Stimulated activated CD4-positive, alpha-beta T cell treated with anti-CD3 and anti-CD28 coated beads, Interleukin-2, amount 100 ng/mL, for 24 hours (primary cell): ENCODE measurements at regions not wholly inside any gene's neighbourhood (a gene's known extent, or its start where the extent isn't known, plus 50 kb on each side); places are given as distances from the start of the nearest gene placed in this dataset.
A peak's percentile ranks its signal among the peaks of the same experiment; 100 is the strongest.
"Not testable (repeated sequence)": the region's sequence is repeated elsewhere in the genome, so short reads cannot be mapped to it uniquely, and the experiment has no call there.

Experiments
- DNase-seq, 2 donors: peaks; one replicate each; pipeline ENCODE4 v3.0.0-alpha.2; 2020

DNA sequence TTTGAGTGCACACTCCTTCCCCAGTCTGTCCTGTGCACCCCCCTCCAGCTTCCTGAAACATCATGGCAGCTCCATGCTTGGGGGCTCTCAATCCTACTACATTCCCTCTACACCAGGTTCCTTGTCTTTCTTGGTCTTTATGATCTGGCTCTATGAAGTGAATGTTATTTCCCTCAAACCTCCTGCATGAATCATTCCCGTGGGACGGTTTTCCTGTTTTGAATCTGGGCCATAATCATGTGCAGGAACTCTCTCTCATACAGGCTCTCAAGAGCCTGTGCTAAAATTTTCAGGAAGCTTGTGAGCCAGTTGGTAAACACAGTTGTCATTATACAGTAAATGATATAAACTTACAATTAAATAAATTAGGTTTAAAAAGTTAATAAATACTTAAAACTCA is 89.8 kb upstream of the KCNE2 start:
- DNase-seq = no peak

DNA sequence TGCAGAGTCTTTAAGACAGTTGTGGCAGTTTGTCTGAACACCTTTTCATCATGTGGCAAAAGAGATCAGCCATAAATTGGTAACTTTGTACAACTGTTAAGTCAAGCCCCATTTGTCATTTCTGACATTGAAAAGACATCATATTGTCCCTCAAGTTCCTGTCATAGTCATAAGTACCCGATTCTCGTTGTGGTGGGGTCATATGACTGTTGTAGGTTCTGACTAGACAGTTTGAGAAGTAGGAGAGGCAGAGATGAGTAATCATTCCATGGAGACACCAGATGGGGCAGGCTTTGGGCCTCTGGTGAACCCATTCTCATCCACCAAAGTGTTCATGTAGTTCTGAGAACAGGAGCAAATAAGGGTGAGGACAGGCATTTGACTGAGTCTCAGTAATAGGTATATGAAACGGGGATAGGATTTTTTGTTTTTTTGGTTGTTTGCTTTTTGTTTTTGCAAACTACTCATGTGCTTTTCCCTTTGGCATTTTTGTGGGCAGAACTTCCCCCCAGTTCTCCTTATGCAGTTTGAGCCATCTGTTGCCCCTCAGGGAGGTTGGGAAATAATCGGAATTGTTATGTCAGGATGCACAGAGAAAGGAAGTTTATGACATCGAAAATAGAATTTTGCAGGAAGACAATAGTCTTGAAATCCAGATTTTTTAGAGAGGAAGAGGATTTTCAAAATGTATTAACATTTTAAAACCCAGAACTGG is 86.9 kb upstream of the KCNE2 start:
- DNase-seq = peak; percentile 11 to 27

DNA sequence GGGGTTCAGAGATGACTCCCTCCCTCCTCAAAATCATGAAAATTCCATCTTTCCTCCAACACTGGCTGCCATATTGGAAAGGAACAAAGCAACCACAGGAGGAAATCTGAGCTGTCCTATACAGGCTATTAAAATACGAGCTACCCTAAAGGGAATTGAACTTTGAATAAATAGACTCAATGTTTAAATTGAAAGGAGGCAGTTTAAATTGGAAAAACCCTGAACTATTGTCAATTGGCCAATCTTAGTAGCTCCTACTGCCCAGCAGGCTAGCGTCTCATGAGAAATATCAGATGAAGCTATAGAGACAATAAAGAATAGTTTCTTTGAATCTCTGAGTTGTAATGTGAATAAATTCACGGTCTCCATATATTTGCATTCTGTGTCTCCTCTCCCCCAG is 85.4 kb upstream of the KCNE2 start:
- no peak for DNase-seq

DNA sequence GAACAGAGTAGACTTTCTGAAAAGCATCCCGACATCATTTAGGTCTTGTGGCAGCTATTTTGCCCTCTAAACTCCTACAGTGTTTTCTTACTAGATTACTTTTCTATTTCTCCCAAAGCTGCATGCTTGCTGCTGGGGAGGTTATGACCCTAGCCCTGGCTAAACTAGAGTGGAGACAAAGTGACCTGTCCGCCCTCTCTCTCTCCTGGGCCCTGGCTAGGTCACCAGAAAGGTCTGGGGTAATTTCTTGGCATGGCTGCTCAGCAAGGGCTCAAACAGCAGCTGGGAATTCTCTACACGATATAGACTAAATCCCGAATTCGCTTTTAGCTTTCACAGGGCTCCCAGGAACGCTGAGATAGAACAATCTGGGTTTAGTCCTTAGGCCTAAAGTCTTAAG is 84.5 kb upstream of the KCNE2 start:
- no peak for DNase-seq

DNA sequence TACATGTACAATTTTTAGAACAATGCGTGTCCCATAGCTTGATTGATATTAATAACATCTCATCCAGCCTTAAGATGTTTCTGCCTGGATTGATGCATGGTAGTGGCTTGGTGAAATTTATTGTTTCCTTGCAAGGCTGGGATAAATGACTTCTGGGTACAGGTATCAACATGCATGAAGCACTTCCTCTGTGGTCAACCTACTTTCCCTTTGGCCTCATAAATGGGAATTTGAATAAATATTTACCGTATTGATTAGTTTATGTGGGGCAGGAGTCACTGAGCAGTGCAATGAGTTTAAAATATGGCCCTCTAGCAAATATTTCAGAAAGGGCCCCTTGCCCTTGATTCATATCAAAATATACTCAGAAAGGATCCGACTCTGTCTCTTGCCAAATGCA is 83.9 kb upstream of the KCNE2 start:
- DNase-seq = no peak

DNA sequence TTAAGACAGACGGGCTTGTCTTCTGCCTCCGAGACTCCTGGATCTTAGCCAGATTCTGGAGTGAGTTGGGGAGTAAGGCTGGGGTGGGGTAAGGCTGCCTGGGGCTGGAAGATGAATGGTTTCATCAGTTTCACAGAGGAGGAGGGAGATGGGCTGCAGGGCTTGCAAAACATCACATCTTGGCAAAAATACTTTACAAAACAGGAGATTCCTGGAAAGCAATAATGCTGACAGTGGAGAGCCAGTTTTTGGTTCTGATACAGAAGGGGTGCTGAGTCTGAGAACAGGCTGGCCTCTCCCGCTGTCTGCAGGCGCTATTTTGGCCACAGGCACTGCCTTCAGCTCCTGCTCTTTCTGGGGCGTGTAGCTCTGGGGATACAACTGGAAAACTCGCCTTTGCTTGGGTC is 83.4 kb upstream of the KCNE2 start:
- DNase-seq = no peak

DNA sequence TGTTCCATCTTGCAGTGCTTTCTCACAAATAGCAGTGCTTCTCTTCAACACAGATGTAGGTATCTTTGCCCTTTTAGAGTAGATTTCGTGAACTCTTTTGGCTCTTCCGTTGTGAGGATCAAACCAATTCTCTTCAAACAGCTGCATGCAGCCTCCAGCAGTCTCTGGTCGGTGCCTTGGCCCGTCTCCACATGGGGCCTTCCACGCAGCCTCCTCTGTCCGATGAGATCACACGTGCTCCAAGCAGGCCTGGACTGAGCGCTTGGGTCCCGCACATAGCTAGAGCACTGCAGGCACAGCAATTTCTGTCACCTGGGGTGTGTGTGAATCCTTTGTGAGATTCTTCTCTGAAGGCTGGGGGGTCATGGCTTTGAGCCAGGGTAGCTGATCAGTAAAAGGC is 82.8 kb upstream of the KCNE2 start:
- DNase-seq = no peak

DNA sequence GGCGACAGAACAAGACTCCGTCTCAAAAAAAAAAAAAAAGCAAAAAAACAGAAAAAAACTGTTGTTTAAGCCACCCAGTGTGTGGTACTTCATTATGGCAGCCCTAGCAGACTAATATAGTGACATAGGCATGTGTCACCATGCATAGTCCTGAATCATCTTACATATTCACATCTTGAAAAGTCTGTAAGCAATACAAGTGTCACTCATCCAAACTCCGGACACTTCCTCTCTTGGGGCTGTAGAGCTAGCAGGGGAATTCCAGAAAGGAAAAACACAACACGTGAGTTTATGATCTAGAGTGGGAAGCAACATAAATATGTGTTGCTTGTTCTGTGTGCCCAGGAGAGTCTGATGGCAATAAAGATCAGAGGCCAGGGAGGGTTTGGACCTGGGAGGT is 81.6 kb upstream of the KCNE2 start:
- DNase-seq = no peak

DNA sequence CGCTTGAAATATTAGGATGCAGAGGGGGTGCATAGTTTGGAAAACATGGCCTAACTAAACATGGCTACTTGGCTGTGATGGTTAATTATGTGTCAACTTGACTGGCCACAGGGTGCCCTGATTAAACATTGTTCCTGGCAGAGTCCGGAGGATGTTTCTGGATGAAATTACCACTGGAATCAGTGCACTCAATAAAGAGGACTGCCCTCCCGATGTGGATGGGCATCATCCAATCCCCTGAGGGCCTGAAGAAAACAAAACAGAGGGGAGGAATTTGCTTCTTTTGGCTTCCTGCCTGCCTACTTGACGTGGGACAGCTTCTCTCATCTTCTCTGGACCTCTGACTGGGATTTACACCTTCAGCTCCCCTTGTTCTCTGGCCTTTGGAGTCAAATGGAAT is 79.1 kb upstream of the KCNE2 start:
- DNase-seq = no peak

DNA sequence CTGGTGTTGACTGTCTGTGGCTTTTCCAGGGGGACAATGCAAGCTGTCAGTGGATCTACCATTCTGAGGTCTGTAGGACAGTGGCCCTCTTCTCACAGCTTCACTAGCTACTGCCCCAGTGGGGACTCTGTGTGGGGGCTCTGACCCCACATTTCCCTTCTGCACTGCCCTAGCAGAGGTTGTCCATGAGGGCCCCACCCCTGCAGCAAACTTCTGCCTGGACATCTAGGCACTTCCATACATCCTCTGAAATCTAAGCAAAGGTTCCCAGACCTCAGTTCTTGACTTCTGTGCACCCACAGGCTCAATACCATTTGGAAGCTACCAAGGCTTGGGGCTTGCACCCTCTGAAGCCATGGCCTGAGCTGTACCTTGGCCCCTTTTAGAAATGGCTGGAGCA is 75.8 kb upstream of the KCNE2 start:
- DNase-seq = not testable (repeated sequence)

DNA sequence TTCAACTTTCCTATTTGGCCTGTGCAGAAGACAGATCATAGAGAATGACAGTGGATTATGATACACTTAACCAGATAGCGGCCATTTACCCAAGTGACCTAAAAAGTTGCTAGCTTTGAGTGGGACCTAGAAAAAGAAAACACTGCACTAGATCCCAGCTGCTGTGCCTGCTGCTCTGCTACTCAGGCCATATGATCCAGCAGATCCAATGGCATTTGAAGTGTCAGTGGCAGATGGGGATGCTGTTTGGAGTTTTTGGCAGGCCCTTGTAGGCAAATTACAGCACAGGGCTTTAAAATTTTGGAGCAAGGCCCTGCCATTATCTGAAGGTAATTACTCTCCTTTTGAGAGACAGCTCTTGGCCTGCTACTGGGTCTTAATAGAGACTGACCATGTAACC is 74.0 kb upstream of the KCNE2 start:
- no peak for DNase-seq

DNA sequence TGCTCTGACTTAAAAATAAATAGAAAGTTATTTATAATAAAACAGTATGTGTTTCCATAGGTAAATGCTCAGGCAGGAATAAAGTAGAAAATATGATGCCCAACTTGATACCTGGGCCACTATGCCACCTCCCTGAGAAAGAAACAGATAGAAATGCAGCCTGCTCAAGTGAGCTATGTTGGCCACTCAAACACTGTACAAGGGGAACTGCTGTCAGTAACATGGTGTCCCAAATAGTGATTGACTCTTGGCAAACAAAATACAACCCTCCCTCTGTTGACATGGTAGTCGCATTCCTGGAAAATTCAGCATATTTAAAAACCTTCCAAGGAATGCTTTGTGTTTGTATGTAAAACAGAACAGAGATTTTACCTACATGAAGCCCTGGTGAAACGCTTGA is 66.9 kb upstream of the KCNE2 start:
- no peak for DNase-seq

DNA sequence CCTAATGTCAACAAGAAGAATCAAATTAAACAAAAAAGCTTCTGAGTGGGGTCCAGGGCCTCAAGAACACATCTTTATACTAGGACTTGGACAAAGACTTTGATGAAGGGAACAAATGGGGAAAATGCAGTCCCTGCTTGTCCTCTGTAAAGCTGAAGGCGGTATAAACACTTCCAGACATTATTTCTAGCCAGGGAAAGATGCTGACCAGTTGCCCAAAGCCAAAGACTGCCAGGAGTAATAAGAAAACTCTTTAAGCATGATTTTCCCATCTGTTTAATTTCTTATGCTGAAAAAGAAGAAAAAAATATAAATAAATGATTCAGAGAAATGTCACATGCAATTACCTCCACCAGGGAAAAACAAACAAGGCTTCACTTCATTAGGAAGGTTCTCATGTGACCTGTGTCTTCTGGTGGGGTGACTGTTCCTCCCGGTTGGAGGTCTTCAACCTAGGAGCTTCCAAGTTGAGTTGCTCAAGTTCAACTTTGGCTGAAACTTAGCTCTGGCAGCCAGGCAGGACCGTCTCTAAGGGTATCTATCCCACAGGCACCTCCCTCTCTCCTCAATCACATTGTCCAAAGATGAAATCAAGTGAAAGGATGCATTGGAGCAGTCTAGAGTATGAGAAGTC is 65.2 kb upstream of the KCNE2 start:
- DNase-seq = no peak

DNA sequence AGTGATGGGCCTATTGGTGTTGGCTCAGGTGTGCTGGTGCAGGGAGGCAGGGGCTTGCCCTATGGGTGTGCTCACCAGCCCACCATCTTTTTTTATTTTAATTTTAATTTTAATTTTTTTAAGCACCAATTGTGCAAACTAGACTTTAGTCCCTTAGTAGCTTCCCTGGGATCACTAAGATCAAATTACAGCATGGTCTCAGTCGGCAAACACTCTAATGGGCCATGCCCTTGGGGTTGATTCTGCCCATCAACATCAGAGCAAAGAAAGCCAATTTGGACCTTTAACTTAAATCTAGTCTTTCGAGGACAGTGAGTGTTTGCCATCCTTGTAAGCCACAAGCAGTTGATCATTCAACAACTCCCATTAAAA is 64.7 kb upstream of the KCNE2 start:
- DNase-seq = no peak

DNA sequence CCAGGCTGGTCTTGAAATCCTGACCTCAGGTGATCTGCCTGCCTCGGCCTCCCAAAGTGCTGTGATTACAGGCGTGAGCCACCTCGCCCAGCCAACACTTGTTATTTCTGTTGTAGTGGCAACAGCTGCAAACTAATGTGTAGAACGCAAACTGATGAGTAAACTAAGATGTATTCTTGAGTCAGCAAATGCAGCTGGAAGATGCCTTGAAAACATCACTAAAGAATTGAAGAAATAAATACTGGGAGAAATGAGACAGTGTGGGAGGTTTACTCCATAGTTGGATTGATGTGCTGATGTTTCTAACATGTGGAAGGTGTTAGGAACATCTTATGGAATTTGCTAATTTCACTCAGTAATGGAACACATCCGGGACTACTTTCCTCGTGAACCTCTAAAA is 61.3 kb upstream of the KCNE2 start:
- no peak for DNase-seq

DNA sequence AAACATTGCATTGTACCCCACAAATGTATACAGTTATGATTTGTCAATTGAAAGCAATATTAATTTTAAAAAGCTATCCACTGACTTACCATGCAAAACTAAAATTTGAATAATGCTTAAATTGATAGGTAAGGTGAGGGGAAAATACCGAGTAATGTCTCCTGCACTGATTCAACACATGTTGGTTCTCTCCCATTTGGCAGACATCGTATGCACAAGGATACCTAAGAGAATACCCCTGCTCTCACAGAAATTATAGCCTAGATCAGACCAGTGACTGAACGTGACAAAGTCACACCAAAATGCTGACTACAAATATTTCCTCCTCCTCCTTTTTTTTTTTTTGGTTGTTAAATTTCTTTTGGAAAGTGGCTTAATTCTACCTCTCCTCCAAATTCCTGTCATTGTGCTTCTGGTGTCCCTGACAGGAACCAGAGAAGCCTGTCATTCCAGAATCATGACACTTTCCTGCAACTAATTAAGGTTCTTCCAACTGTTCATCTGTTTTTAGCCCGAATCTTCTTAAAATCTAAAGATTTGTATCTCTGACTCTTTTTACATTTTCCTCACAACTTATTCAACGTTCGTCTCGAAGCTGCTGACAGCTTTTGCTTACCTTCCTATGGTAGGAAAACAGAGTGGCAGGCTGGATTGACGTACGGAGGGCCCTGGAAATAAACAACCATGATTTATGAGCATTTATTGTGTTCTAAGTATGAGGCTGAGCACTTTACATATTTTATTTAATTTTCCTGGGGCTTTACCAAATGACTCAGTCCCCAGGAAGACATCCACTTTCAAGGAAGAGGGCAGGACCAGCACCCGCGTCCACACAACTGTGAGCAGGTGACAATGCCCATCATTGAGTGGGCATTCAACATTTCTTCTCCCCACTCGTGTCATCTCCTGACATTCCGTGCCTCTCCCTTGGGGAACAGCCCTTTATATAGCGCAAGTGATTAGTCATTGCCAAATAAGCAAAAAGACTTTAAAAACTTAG is 57.9 kb upstream of the KCNE2 start:
- DNase-seq = no peak

DNA sequence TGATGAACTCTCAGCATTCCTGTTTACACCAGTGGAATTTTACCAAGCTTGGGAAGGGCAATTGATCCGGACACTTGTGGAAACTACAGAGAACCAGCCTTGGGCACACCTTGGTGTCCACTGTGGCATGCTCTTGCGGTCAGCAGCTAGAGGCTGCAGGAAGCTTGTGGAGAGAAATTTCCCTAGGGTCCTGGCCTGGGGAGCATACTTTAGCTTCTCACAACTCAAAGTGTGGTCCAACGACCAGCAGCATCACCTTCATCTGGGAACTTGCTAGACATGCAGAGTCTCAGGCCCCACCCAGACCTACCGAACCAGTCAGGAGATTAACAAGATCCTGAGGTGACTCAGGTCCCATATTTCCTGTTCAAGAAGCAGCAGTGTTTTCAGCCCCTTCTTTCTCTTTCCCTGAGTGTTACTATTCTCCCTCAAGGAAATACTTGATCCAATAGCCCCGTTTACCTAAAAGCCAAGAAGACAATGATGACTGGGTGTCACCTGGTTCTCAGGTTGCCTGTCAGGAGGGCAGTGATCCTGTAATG is 55.7 kb upstream of the KCNE2 start:
- no peak for DNase-seq

DNA sequence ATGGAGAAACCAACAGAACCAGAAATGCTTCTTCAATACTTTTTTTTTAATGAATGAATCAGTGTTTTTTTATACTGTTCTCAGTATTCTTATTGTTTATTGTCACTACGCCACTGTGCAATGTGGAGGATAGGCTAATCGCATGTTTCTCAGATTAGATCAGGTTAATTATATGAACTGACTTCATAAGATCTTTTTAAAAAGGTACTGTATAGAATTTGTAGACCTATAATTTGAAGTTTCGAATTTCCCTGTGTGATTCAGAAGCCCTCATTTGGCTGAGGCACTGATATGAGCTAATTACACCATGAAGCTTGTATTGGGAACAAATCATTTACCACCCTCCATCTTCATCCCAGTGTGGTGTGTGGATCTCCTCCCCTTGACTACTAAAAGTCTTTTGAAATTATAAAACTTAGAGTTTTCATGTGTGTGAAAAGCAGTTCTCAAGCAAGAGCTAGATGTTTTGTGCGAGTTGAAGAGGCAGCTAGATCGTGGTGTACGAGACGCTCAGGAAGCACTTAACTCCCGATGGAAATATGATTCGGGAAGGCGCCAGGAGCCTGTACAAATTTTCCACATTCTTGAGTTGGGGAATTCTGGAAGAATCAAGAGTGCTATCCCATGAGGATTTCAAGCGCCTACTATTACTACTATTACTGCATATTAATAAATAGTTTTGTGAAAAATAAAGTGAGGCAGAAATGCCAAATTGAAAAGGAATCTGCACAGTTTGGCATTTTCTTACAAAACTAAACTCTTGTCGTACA is 52.1 kb upstream of the KCNE2 start:
- DNase-seq = no peak

DNA sequence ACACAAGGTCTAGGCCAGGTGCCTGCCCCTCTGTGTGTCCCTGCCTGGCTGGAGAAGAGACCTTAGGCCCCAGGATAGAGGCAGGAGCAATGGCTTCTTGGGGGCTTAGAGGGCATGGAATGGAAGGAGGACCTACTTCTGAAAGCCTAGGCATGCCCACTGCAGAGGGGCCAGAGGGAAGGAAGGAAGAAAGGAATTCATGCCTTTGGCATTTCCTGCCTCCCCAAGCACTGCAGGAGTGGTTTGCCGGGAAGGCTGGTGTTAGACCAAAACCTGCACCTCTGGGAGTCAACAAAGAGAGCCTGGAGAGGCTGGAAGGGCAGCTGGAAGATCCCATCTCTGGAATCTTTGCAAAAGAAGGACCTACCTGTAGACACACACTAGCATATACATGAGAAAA is 50.7 kb upstream of the KCNE2 start:
- DNase-seq = no peak
